ENCODE measurements at regions not wholly inside any gene's neighbourhood (a gene's known extent, or its start where the extent isn't known, plus 50 kb on each side); places are given as distances from the start of the nearest gene placed in this dataset.

DNA sequence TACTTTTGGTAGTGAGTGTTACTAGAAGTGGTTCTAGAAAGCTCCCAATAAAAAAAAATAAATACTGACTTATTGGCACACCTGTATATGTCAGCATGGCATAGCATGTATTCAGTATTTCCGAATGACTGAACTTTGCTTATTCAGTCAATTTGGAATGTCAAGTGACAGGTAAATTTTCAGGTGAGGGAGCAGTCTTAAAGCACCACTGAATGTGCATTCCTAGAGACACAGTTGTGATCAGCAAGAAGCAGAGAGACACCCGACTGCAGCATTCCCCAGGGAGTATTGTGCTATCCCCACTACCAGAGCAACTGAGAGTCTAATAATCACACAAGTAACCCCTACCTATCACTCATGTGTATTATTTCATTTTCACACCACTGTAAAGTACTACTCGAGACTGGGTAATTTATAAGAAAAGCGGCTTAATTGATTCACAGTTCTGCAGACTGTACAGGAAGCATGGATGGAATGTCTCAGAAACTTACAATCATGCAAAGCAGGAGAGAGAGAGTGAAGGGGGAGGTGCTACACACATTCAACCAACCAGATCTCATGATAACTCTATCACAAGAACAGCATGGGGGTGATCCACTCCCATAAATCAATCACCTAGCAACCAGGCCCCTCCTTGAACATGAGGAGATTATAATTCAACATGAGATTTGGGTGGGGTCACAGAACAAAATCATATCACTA, 201.5 kb downstream of the TBX15 start:
- no peak overlapping the region for H2BK20ac ChIP-seq (ENCODE audit: low read depth, low read length)
- dilution Hi-C loops (cut with HindIII; ENCODE audit: low sequenced_read_pairs, unreplicated experiment) (no loop called here), in situ Hi-C loops (cut with MboI; ENCODE audit: low sequenced_read_pairs) (no loop called here), intact Hi-C loops (cut with micrococcal nuclease) (no loop called here)
- H4K8ac ChIP-seq (ENCODE audit: low read depth in 2 of 2, low read length in 2 of 2), result no peak overlapping the region
- no peak overlapping the region for H3K9ac ChIP-seq (ENCODE audit: low read depth, low read length)
- H2BK120ac ChIP-seq (ENCODE audit: low read depth, low read length), result no peak overlapping the region
- H2AK9ac ChIP-seq (replicated peaks; ENCODE audit: low read depth, low read length, poor library complexity), result no peak overlapping the region
- H3K23ac ChIP-seq (ENCODE audit: low read depth, low read length), result no peak overlapping the region
- H4K5ac ChIP-seq (ENCODE audit: low read depth, low read length), result no peak overlapping the region
- no peak for ATAC-seq (ENCODE audit: low read depth)
- DNase-seq, result no peak
- no peak overlapping the region for H3K18ac ChIP-seq (ENCODE audit: low read depth, low read length)
- TF ChIP-seq MAZ (IDR thresholded peaks at IDR 0.05; ENCODE audit: borderline replicate concordance, low read depth, low read length), result no peak
- TF ChIP-seq MXI1 (IDR thresholded peaks at IDR 0.05; ENCODE audit: borderline replicate concordance, low read depth, low read length), result no peak
- no peak for TF ChIP-seq CEBPB (IDR thresholded peaks at IDR 0.05; ENCODE audit: low read depth, low read length)
- TF ChIP-seq, protein P1, sequence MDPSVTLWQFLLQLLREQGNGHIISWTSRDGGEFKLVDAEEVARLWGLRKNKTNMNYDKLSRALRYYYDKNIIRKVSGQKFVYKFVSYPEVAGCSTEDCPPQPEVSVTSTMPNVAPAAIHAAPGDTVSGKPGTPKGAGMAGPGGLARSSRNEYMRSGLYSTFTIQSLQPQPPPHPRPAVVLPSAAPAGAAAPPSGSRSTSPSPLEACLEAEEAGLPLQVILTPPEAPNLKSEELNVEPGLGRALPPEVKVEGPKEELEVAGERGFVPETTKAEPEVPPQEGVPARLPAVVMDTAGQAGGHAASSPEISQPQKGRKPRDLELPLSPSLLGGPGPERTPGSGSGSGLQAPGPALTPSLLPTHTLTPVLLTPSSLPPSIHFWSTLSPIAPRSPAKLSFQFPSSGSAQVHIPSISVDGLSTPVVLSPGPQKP (IDR thresholded peaks at IDR 0.05; ENCODE audit: borderline replicate concordance, low read depth, low read length), result no peak
- TF ChIP-seq POLR2A (IDR thresholded peaks at IDR 0.05; ENCODE audit: low read depth, low read length), result no peak
- no peak for TF ChIP-seq USF2 (IDR thresholded peaks at IDR 0.05; ENCODE audit: low read depth, low read length)
- no peak for TF ChIP-seq MAFK (IDR thresholded peaks at IDR 0.05; ENCODE audit: low read depth, low read length)
- TF ChIP-seq RCOR1 (IDR thresholded peaks at IDR 0.05; ENCODE audit: insufficient replicate concordance, low read length), result no peak
- TF ChIP-seq, protein P2, sequence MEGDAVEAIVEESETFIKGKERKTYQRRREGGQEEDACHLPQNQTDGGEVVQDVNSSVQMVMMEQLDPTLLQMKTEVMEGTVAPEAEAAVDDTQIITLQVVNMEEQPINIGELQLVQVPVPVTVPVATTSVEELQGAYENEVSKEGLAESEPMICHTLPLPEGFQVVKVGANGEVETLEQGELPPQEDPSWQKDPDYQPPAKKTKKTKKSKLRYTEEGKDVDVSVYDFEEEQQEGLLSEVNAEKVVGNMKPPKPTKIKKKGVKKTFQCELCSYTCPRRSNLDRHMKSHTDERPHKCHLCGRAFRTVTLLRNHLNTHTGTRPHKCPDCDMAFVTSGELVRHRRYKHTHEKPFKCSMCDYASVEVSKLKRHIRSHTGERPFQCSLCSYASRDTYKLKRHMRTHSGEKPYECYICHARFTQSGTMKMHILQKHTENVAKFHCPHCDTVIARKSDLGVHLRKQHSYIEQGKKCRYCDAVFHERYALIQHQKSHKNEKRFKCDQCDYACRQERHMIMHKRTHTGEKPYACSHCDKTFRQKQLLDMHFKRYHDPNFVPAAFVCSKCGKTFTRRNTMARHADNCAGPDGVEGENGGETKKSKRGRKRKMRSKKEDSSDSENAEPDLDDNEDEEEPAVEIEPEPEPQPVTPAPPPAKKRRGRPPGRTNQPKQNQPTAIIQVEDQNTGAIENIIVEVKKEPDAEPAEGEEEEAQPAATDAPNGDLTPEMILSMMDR (conservative IDR thresholded peaks at IDR 0.05; ENCODE audit: low read depth, low read length), result no peak
- TF ChIP-seq CHD1 (IDR thresholded peaks at IDR 0.05; ENCODE audit: low read depth, low read length), result no peak
- TF ChIP-seq SMC3 (IDR thresholded peaks at IDR 0.05; ENCODE audit: low read depth, low read length), result no peak
- TF ChIP-seq NFE2L2 (IDR thresholded peaks at IDR 0.05; ENCODE audit: low read depth, low read length), result no peak
- no peak for TF ChIP-seq RFX5 (IDR thresholded peaks at IDR 0.05; ENCODE audit: low read depth, low read length)
- H4K91ac ChIP-seq (ENCODE audit: insufficient read depth, low read depth, low read length), result no peak overlapping the region
- WGBS, 2 experiments (ENCODE audit: extremely low coverage in 2 of 2, insufficient read length in 1 of 2), result no CpG with 5 or more reads among the region's 4 CpGs
- no peak overlapping the region for H2BK5ac ChIP-seq (ENCODE audit: low read depth, low read length, poor library complexity, severe bottlenecking)
- no peak overlapping the region for H3K56ac ChIP-seq (ENCODE audit: extremely low read depth, insufficient read depth, low read length)
- H4K20me1 ChIP-seq (ENCODE audit: insufficient read depth, low read length), result no peaks in the 10 kb centered on the region
- no peak overlapping the region for H3K14ac ChIP-seq (replicated peaks; ENCODE audit: low read depth, low read length)
- H2AFZ ChIP-seq (replicated peaks; ENCODE audit: low read length, poor library complexity), result no peak overlapping the region
- no peaks in the 10 kb centered on the region for H3K79me1 ChIP-seq (ENCODE audit: low read depth in 1 of 2, low read length in 2 of 2)
- ChIA-PET CTCF (no interaction called here), POLR2A (ENCODE audit: unreplicated experiment) (no interaction called here)
- BruUV-seq (replicated peaks), result no TSS peak
- H3K9me3 ChIP-seq (ENCODE audit: control insufficient read depth, insufficient read depth, low read length), result no peaks in the 10 kb centered on the region; the same call in 1 of the 2 replicates
- no peak overlapping the region for H3K4me2 ChIP-seq (ENCODE audit: low read depth, low read length)
- H2BK15ac ChIP-seq (ENCODE audit: low read depth, low read length), result no peak overlapping the region
- H3K4me3 ChIP-seq (ENCODE audit: insufficient read depth, low read depth, low read length), result no peak overlapping the region
- no peaks in the 10 kb centered on the region for H3K36me3 ChIP-seq (ENCODE audit: control insufficient read depth, insufficient read depth, low read length)
- no peak overlapping the region for H2AK5ac ChIP-seq (ENCODE audit: low read depth, low read length)
- H3K9me1 ChIP-seq (ENCODE audit: insufficient read depth, low read length), result no peaks in the 10 kb centered on the region
- no peak overlapping the region for H3K4ac ChIP-seq (ENCODE audit: low read depth, low read length)
- no peaks in the 10 kb centered on the region for H3K4me1 ChIP-seq (ENCODE audit: control insufficient read depth, insufficient read depth, low read length)
- no peak overlapping the region for H3K27ac ChIP-seq (ENCODE audit: insufficient read depth, low read length)
- no peaks in the 10 kb centered on the region for H3K27me3 ChIP-seq (ENCODE audit: control insufficient read depth, insufficient read depth, low read length)
